Small intestine (tissue), 7 donors: ENCODE measurements at regions not wholly inside any gene's neighbourhood (a gene's known extent, or its start where the extent isn't known, plus 50 kb on each side); places are given as distances from the start of the nearest gene placed in this dataset.

Source experiments
- DNase-seq, 2 donors: peaks; one replicate each; pipeline versions ENCODE4 v3.0.0 to v3.0.0-alpha.2; 2013
- FAIRE-seq: peaks from 2 replicates; lab custom pipeline; 2012; peaks lifted over from hg19 to GRCh38; lab: Jason Lieb, UNC
- H3K27ac ChIP-seq, 3 donors: one replicate each; pipeline ENCODE4 v1.5.1; 2013; ENCODE audit warnings: low read length in 2 of 3, mild to moderate bottlenecking in 2 of 3, control low read depth in 1 of 3, inconsistent platforms in 1 of 3, low read depth in 1 of 3, moderate library complexity in 1 of 3
- H3K27me3 ChIP-seq, 3 donors: one replicate each; pipeline ENCODE4 v1.6.1; 2013; ENCODE audit warnings: low read length in 3 of 3, inconsistent platforms in 1 of 3; ENCODE audit not compliant: control insufficient read depth in 3 of 3, insufficient read depth in 3 of 3
- H3K36me3 ChIP-seq, 3 donors: one replicate each; pipeline ENCODE4 v1.6.1; 2013; ENCODE audit warnings: low read length in 3 of 3, inconsistent platforms in 1 of 3, low read depth in 1 of 3, mild to moderate bottlenecking in 1 of 3, moderate library complexity in 1 of 3; ENCODE audit not compliant: control insufficient read depth in 3 of 3, insufficient read depth in 2 of 3
- H3K4me1 ChIP-seq, 3 donors: one replicate each; pipeline ENCODE4 v1.6.1; 2013; ENCODE audit warnings: low read length in 2 of 3, inconsistent platforms in 1 of 3, low read depth in 1 of 3, mild to moderate bottlenecking in 1 of 3, moderate library complexity in 1 of 3; ENCODE audit not compliant: control insufficient read depth in 3 of 3, insufficient read depth in 2 of 3
- H3K4me3 ChIP-seq, 3 donors: one replicate each; pipeline ENCODE4 v1.5.1; 2013; ENCODE audit warnings: low read length in 3 of 3, control low read depth in 1 of 3, inconsistent platforms in 1 of 3, low read depth in 1 of 3, mild to moderate bottlenecking in 1 of 3, moderate library complexity in 1 of 3
- H3K9me3 ChIP-seq, 2 donors: one replicate each; pipeline ENCODE4 v1.6.1; 2013; ENCODE audit warnings: low read depth in 1 of 2, low read length in 1 of 2; ENCODE audit not compliant: control insufficient read depth in 2 of 2, insufficient read depth in 1 of 2
- WGBS, 3 donors: extraction: QIAGEN DNeasy Blood & Tissue Kit; methylation state at CpG; one replicate each; pipeline ENCODE4 v1.1.7; 2013; 5-methylcytosine and 5-hydroxymethylcytosine counted together
- donor health status: healthy with polysubstance abuse.
- donor health status: control.
- donor health status: control.
- donor health status: Bipolar disorder and iron deficiency.
- donor health status: healthy.

DNA sequence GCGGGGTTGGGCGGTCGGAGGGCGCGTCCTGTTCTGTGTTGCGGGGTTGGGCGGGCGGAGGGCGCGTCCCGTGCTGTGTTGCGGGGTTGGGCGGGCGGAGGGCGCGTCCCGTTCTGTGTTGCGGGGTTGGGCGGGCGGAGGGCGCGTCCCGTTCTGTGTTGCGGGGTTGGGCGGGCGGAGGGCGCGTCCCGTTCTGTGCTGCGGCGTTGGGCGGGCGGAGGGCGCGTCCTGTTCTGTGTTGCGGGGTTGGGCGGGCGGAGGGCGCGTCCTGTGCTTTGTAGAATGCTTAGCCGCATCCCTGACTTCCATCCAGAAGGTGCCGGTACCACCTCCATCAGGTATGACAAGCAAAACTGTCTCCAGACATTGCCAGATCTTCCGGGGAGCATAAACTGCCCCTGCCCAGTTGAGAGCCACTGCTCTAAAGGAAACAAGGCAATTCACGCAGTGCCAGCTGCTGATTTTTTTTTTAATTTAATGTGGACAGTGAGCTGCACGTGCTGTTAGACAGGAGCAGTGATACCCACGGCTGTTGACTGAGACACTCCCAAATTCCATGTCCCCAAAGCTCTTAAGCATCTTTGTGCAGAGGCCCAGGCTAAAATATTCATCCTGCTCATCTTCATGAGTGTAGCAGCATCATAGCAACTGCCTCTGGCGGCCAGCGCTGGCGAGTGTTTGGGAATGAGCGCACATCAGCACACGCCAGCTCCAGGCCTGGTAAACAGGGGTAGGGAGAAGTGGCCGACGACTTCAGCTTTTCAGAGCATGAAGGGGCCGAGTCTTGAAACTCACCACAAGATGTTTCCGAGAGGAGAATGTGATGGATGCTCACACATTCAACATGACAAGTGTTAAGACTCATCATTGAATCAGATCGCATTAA is 284.4 kb upstream of the CDH4 start:
- Histone ChIP-seq H3K4me3 (no peak overlapping the region), H3K9me3 (no peaks in the 10 kb centered on the region), H3K27ac (no peak overlapping the region), H3K4me1 (no peaks in the 10 kb centered on the region), H3K27me3 (no peaks in the 10 kb centered on the region), H3K36me3 (no peaks in the 10 kb centered on the region)
- WGBS, 3 donors: 62 to 69% (median 68%) methylated on average over 50 to 56 of the region's 56 CpGs
- FAIRE-seq: no peak
- no peak for DNase-seq

DNA sequence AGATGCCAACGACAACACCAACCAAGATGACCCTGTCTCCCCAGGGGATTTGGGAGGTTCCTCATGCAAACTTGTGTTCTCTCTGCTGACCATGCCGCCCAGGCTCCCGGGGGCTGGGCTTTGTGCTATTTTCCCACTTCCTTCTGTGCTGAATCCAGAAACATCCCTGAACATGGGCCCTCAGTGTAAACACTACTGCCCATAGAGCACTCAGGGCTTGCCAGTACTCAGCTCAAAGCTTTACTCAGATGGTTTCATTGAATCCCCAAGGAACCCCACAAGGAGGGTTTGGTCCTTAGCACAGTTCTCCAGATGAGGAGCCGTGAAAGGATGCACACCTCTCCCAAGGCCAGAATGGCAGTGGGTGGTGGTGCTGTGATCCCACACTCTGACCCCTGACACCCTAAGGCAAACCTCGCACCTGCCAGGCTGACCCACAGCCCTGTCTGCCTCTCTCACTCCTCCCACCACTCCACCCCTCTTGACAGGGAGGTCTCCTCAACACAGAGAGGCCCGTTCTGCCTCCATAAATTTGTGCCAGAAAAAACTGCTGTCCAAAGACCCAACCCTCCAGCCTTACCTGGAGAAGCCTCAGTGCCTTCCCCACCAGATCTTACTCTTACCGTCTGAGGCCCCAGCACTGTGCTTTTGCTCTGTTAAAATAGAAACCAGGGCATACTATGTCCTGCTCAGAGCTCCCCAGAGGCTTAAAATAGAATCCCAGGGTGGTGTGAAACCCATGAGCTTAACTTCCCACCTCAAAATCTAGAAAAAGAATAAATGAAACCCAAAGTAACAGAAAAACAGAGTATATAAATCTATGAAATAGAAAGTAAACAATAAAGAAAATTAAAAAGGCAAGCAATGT is 283.0 kb upstream of the CDH4 start:
- no peak overlapping the region for H3K4me3 ChIP-seq
- DNase-seq (no peak), FAIRE-seq (no peak)
- no peaks in the 10 kb centered on the region for H3K4me1 ChIP-seq
- 82 to 86% (median 83%) methylated on average over 7 of the region's 7 CpGs for WGBS, 3 donors
- no peaks in the 10 kb centered on the region for H3K36me3 ChIP-seq
- no peaks in the 10 kb centered on the region for H3K9me3 ChIP-seq
- no peaks in the 10 kb centered on the region for H3K27me3 ChIP-seq
- no peak overlapping the region for H3K27ac ChIP-seq

DNA sequence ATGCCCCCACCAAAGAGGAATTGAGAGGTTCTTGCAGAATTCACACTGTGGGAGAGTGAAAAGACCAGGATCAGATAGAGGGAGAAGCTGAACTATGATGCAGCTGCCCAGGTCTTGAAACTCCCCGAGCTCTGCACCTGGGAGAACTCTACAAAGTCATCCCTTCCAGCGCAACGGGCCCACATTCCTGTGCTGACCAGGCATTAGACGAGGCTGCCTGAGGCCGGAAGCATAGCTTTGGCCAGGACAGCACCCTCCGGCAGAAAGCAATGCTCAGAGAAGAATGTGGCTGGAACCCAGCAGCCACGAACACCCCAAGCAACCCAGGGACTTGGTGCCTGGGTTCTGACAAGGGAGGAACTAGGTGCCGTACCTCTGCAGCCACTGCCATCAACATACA is 281.5 kb upstream of the CDH4 start:
- Histone ChIP-seq H3K27me3 (no peaks in the 10 kb centered on the region), H3K4me1 (no peaks in the 10 kb centered on the region), H3K4me3 (no peak overlapping the region), H3K9me3 (no peaks in the 10 kb centered on the region), H3K27ac (no peak overlapping the region), H3K36me3 (no peaks in the 10 kb centered on the region)
- FAIRE-seq (no peak), DNase-seq (no peak)
- WGBS, 3 donors: 69 to 74% (median 70%) methylated on average over 8 of the region's 8 CpGs

DNA sequence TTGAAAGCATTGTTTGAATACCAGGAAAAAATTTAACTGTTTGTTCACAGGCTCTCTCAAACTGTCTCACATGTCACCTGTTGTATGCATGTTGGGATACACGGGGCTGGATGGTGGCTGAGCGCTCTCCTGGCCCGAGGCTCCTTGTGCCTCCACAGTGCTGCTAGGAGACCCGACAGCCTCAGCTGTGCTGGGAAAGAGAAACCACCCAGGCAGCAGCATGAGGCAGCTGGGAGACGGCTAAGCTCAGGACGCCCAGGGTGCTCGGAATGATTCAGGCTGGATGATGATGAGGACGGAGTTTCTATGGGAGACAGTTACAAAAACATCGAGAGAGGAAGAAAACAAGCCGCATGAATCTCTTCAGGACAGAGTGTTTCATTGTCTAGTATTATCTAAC is 278.0 kb upstream of the CDH4 start:
- H3K9me3 ChIP-seq: no peaks in the 10 kb centered on the region

DNA sequence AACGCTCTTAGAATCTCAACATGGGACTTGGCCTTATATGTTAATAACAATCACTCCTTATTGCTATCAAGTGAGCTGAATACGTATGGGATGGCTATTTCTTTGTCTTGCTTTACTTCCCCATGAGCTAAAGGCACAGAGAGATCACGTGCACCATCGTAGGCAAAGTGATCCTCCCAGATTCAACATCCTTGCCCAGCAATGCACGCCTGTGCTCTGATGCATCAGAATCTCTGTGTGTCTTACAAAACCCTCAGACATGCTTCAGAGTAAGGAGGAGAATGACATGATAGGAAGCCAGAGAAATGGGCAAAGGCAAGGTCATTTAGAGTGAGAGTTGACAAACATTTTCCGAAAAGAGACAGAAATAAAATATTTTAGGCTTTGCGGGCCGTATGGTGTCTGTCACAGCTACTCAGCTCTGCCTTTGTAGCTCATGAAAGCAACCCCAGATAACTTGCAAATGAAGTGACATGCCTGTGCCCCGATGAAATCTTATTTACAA is 277.6 kb upstream of the CDH4 start:
- no peaks in the 10 kb centered on the region for H3K27me3 ChIP-seq
- no peaks in the 10 kb centered on the region for H3K36me3 ChIP-seq
- WGBS, 3 donors: 70 to 76% (median 72%) methylated on average over 9 of the region's 9 CpGs
- H3K9me3 ChIP-seq: no peaks in the 10 kb centered on the region
- H3K4me1 ChIP-seq: no peaks in the 10 kb centered on the region
- H3K4me3 ChIP-seq: no peak overlapping the region
- H3K27ac ChIP-seq: peak overlapping the region in 1 of 3 donors; percentile 9
- no peak for FAIRE-seq
- no peak for DNase-seq

More for the DNA sequence above, 278.0 kb upstream of the CDH4 start:
- no peak for DNase-seq
- WGBS, 3 donors: 77 to 83% (median 79%) methylated on average over 10 of the region's 10 CpGs
- no peak overlapping the region for H3K4me3 ChIP-seq
- H3K27me3 ChIP-seq: no peaks in the 10 kb centered on the region
- FAIRE-seq: no peak
- no peaks in the 10 kb centered on the region for H3K36me3 ChIP-seq
- no peak overlapping the region for H3K27ac ChIP-seq
- H3K4me1 ChIP-seq: no peaks in the 10 kb centered on the region

DNA sequence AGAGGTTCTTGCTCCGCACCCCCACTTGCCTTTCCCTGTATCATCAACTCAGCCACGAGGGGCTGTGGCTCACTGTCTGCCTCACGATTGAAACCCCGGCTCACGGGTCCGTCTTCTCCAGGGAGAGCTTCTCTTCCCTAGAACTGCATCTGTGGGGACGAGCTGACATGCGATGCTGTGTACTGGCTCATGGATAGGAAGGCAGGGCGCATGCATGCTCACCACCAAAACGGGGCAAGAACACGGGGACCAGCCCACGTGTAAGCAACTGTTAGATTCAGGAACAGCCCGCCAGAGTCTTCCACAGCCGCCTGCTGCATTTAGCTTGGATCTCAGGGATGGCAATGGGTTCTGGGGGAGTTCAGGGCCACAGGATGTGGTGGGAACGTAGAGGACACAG is 275.9 kb upstream of the CDH4 start:
- 82 to 88% (median 86%) methylated on average over 15 of the region's 15 CpGs for WGBS, 3 donors
- FAIRE-seq: no peak
- no peak overlapping the region for H3K4me3 ChIP-seq
- no peaks in the 10 kb centered on the region for H3K27me3 ChIP-seq
- H3K27ac ChIP-seq: no peak overlapping the region
- no peaks in the 10 kb centered on the region for H3K4me1 ChIP-seq
- no peaks in the 10 kb centered on the region for H3K9me3 ChIP-seq
- no peaks in the 10 kb centered on the region for H3K36me3 ChIP-seq
- no peak for DNase-seq

DNA sequence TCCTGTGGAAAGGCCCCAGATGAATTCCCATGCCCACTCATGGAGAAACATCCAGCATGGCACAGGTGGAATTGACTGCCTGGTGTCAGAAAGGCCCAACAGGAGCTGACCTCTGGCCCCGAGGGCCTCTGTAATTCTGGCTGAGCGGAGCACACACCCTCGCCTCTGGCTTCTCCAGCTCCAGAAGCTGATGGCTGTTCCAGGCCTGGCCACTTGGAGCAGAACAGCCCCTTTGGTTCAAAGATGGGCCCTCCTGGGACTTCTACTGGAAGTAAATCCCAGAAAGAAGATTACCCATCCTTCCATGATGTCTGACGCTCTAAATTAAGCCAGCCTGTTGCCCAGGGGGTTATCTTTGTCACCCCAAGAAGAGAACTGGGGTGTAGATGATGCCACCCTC is 275.1 kb upstream of the CDH4 start:
- no peak overlapping the region for H3K4me3 ChIP-seq
- 59 to 66% (median 66%) methylated on average over 4 of the region's 4 CpGs for WGBS, 3 donors
- no peaks in the 10 kb centered on the region for H3K4me1 ChIP-seq
- H3K9me3 ChIP-seq: no peaks in the 10 kb centered on the region
- no peaks in the 10 kb centered on the region for H3K36me3 ChIP-seq
- H3K27ac ChIP-seq: no peak overlapping the region
- DNase-seq: no peak
- no peaks in the 10 kb centered on the region for H3K27me3 ChIP-seq
- no peak for FAIRE-seq

DNA sequence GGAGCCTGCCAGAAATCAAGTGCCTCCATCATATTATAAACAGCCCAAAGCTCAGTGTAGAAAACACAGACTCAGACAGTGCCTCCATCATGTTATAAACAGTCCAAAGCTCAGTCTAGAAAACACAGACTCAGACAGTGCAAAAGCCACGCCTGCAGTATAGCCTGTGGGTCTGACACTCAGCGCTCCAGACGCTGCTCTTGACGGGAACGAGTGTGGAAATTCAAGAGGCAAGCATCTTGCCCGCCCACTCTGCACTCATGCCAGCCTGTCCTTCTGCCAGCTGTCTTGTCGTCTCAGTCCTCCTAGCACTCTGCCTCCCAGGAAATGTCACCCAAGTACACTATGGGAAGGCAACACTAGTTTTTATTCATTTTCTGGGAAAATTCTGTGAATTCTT is 274.2 kb upstream of the CDH4 start:
- Histone ChIP-seq H3K4me3 (no peak overlapping the region), H3K27me3 (no peaks in the 10 kb centered on the region), H3K36me3 (no peaks in the 10 kb centered on the region), H3K9me3 (no peaks in the 10 kb centered on the region), H3K4me1 (no peaks in the 10 kb centered on the region), H3K27ac (no peak overlapping the region)
- WGBS, 3 donors: 65 to 78% (median 75%) methylated on average over 7 of the region's 7 CpGs
- FAIRE-seq: no peak
- no peak for DNase-seq
